Erythroblast (primary cell): ENCODE measurements at regions not wholly inside any gene's neighbourhood (a gene's known extent, or its start where the extent isn't known, plus 50 kb on each side); places are given as distances from the start of the nearest gene placed in this dataset.
"Not testable (repeated sequence)": the region's sequence is repeated elsewhere in the genome, so short reads cannot be mapped to it uniquely, and the experiment has no call there.

ENCODE experiments used
- DNase-seq, 2 experiments: peaks; one replicate each; lab custom pipeline; 2025; lab: John Stamatoyannopoulos, UW
- GATA1 ChIP-seq: IDR thresholded peaks from 2 replicates; pipeline ENCODE4 v1.6.1; 2011; ENCODE audit warnings: low read depth, mild to moderate bottlenecking, control low read depth, low read length, moderate library complexity
- POLR2A ChIP-seq: IDR thresholded peaks from 2 replicates; pipeline ENCODE4 v1.6.1; 2011; ENCODE audit warnings: mild to moderate bottlenecking, low read length

- TF ChIP-seq GATA1 (no peak), POLR2A (no peak)
- DNase-seq = no peak
Observed at GRCh38 chr10:123257904-123258456, 103.8 kb downstream of the BUB3 start.

- no peak for TF ChIP-seq POLR2A
- TF ChIP-seq GATA1 = no peak
- DNase-seq = no peak
Observed at GRCh38 chr10:123259081-123259480, 104.9 kb downstream of the BUB3 start.

- no peak for DNase-seq
- TF ChIP-seq POLR2A = no peak
- TF ChIP-seq GATA1 = no peak
Observed at GRCh38 chr10:123259791-123260190, 105.6 kb downstream of the BUB3 start.

GRCh38 chr10:123262456-123262855, 108.3 kb downstream of the BUB3 start:
- TF ChIP-seq POLR2A (no peak), GATA1 (no peak)
- no peak for DNase-seq

DNA sequence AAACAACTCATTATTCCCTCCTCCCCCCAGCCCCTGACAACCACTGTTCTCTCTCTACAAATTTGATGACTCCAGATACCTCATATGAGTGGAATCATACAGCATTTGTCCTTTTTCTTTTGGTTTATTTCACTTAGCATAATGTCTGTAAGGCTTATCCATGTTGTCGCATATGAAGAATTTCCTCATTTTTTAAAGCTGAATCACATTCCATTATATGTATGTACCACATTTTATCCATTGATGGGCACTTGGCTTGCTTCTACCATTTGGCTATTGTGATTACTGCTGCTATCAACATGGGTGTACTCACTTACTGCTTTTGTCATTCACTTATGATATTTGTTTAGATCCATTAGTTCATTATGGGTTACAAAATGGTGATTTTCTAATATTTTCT, 112.8 kb downstream of the BUB3 start:
- TF ChIP-seq POLR2A (no peak), GATA1 (no peak)
- no peak for DNase-seq

DNA sequence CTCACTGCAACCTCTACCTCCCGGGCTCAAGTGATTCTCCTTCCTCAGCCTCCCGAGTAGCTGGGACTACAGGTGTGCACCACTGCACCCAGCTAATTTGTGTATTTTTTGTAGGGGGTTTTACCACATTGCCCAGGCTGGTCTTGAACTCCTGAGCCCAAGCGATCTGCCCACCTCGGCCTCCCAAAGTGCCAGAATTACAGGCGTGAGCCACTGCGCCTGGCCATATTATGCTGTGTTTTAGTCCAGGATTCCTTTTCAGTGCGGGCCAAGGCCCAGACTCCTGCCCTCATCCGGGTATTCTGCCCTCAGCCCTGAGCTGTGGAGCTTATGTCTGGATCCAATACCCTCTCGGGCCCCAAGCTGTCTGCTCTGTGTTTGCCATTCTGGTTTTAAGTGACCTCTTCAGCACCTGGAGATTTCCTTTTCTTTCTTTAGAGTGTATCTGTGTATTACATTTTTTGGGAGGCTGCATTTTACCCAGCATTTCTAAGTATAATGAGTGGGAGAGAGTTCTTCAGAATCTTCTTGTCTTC, 114.9 kb downstream of the BUB3 start:
- no peak for DNase-seq
- TF ChIP-seq POLR2A = no peak
- no peak for TF ChIP-seq GATA1

GRCh38 chr10:123269675-123270074, 115.5 kb downstream of the BUB3 start:
- no peak for DNase-seq
- TF ChIP-seq GATA1 = no peak
- no peak for TF ChIP-seq POLR2A

DNA sequence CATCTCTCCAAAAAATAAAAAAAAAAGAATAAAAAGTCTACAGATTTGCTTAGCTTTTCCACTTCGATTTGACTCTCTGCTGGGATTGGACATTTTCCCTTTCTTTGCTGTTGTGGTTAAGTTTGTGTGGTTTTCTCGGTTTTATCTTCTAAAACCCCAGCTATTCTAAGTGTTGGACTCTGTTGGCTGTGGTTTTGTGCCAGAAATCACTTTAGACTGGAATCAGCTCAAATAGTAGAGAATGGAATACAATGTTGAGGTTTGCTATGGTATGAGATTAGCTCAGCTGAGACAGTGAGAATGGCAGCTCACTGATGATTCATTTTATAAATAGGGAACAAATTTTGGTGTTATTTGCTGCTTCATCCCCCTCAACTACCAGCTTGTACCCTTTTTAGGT, 116.0 kb downstream of the BUB3 start:
- TF ChIP-seq GATA1 (no peak), POLR2A (no peak)

DNA sequence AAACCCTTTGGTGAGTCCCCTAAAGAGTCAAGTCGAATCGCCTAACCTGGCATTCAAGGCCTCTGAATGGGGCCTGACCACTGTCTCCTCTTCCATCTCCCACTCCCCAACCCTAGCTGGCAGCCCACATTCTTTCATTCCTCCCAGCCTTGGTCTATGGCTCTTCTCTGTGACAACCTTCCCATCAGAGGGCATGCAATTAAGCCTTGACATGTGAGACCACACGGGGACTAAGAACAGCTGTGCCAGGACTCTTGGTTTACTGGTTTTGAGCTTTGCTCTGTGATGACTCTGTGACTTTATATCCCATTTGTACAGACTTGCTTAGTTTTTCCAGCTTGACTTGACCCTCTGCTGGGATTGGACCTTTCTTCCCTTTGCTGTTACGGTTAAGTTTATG, 116.6 kb downstream of the BUB3 start:
- TF ChIP-seq POLR2A (no peak), GATA1 (no peak)
- DNase-seq = no peak

More for the DNA sequence above, 116.0 kb downstream of the BUB3 start:
- DNase-seq = no peak

GRCh38 chr10:123272171-123272570, 118.0 kb downstream of the BUB3 start:
- DNase-seq = no peak
- TF ChIP-seq POLR2A = no peak
- TF ChIP-seq GATA1 = no peak

DNA sequence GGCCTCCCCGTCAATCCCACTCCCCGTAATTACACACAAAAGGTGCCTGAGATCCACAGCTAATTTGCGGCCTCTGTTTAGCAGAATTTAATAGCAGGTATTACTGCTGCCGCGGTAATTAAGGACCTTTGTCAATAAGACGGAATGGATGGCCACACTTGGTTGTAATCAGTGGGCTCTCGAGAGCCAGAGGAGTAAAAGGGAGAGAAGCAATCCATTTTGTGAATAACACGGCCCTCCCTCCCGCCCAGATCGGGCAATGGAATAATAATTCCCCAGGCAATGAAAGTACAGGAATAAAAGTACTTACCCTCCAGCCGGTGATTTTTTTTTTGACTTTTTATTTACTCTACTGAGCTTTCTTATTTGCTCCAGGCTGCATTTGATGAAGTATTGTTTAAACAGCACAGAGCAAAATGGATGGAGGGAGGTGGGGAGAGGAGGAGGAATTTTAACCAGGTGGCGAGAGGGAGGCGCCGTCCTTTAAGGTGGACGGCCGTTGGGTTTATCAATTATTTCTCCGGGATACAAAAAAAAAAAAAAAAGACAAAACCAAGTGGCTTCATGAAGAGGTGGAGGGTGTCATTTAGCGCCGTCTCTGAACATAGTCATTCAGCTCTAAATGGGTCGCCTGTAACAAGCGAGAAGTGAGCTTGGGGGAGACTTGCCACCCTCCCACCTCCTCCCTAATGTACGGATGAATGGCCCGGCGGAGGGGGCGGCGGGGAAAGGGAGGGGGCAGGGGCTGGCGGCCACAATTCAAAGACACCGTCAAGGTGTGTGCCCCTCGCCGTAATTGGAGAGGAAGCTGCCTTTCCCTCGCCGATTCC, 120.3 kb downstream of the BUB3 start:
- no peak for DNase-seq
- no peak for TF ChIP-seq POLR2A
- TF ChIP-seq GATA1 = no peak

DNA sequence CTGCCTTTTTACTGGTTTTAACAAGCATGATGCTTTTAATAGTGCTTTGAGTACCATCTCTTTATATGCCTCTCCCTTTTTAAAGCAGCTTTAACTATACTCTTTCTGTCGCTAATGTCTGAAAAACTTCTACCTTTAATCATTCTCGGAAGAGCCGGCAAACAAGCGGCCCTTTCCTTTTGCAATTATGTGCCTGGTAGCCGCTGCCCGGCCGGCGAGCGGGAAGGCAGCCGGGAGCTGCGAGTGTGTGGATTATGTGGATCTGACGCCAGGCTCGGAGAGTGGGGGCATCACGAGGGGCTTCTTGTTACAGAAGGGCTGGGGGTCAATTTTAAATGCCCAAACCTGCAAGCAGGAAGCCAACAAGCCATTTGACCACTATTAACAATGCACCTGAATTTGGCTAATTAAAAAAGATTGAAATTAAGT, 120.9 kb downstream of the BUB3 start:
- no peak for DNase-seq
- TF ChIP-seq POLR2A = no peak
- TF ChIP-seq GATA1 = no peak

- TF ChIP-seq GATA1 (no peak), POLR2A (no peak)
- no peak for DNase-seq
Observed at GRCh38 chr10:123278445-123278844, 124.2 kb downstream of the BUB3 start.

DNA sequence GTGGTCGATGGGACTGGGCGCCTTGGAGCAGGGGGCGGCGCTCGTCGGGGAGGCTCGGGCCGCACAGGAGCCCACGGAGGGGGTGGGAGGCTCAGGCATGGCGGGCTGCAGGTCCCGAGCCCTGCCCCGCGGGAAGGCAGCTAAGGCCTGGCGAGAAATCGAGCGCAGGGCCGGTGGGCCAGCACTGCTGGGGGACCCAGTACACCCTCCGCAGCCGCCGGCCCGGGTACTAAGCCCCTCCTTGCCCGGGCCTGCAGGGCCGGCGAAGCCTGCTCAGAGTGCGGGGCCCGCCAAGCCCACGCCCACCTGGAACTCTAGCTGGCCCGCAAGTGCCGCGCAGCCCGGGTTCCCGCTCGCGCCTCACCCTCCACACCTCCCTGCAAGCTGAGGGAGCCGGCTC, 129.2 kb downstream of the BUB3 start:
- not testable (repeated sequence) for DNase-seq
